NCI-H774 (cell line): ENCODE measurements at regions not wholly inside any gene's neighbourhood (a gene's known extent, or its start where the extent isn't known, plus 50 kb on each side); places are given as distances from the start of the nearest gene placed in this dataset.

Source experiments
- DNase-seq: peaks from one replicate; lab custom pipeline; 2025; lab: John Stamatoyannopoulos, UW

DNA sequence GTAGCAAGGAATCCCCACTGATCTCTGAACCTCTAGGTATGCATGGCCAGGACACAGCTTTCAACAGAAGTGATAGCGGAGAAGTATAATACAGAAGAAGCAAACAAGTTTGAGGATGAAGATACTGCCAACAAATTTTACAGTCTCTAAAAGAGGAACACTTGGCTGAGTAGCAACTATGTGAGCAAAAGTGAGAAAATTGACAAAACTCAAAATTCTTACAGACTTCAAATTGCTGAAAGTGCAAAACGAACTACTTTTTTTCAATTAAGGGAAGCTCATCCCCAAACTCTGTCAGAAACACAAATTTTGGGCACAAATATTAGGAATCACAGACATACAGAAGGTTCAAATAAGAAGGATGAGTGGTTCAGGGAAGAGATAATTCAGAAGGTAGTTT is 1324.6 kb downstream of the LRFN5 start:
- no peak for DNase-seq

DNA sequence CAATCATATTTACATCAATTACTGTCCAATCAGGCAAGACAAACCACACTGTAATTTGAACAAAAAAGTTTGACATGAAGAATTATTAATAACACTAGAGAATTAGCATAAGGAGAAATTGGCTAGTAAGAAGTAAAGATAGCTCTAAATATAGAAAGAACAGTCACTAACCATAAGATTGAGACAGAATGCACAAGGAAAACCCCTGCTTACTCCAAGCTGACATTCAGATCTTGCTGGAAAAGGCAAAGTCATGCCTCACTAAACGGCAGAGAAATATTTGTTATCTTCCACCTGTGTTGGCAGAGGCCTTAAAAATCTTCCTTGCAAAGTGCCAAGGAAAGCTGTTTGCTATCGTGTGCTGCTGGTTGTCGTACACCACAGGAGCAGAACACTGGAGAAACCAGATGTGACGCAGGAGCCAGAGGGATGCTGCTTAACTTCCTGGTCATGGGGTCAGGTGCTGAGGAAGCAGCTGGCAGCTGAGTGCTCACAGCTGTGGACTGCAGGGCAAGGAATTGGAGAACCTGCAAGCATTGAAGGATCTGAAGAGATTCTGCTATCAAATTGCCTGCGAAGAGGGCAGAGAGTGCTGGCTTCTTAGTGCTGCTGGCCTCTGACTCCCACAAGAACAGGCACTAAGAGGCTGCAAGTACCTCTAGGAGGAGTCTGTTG is 1323.3 kb downstream of the LRFN5 start:
- DNase-seq, result no peak

DNA sequence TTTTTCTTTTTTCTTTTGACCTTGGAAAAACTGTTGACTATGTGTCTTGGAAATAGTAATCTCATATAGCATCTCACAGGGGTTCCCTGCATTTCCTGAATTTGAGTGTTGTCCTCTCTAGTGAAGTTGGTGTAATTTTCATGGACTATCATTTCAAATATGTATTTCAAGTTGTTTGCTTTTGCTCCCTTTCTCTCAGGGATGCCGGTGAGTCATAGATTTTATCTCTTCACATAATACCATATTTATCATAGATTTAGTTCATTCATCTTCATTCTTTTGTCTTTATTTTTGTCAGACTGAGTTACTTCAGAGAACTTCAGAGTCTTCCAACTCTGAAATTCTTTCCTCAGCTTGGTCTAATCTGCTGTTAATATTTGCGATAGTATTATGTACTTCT is 1320.6 kb downstream of the LRFN5 start:
- no peak for DNase-seq

DNA sequence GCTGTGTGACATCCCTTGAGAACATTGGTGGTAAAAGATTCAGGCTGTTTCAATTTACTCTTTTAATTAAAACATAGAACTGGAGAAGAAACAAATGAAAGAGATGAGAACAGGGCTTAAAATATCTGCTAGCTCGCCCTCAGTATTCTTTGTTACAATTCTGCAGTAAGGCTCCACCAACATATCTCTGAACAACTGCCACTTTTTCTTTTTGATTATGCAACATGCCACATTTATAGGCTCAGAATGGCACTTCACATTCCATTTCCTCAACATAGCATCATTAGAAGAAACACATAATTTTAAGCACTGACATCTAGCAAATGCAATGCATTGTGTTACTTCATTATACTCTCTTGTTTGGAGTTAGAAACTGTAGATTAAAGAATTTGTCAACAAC is 1315.2 kb downstream of the LRFN5 start:
- DNase-seq, result no peak

- no peak for DNase-seq
Observed at GRCh38 chr14:42918615-42919014, 1311.9 kb downstream of the LRFN5 start.

DNA sequence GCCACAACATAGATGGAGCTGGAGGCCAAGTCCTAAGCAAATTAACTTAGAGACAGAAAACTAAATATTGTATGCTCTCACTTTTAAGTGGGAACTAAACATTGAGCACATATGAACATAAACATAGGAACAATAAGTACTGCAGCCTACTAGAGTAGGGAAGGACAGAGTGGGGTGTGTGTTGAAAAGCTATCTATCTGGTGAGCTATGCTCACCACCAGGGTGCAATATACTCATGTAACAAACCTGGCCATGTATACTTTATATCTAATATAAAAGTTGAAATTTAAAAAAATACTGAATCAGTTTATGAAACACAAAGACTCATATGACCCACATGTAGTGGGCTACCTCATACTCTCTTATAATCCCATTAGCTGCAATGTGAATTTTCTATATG is 1305.0 kb downstream of the LRFN5 start:
- no peak for DNase-seq

GRCh38 chr14:42909659-42910058 is 1303.0 kb downstream of the LRFN5 start:
- DNase-seq, result no peak

GRCh38 chr14:42893183-42893582 is 1286.5 kb downstream of the LRFN5 start:
- no peak for DNase-seq

DNA sequence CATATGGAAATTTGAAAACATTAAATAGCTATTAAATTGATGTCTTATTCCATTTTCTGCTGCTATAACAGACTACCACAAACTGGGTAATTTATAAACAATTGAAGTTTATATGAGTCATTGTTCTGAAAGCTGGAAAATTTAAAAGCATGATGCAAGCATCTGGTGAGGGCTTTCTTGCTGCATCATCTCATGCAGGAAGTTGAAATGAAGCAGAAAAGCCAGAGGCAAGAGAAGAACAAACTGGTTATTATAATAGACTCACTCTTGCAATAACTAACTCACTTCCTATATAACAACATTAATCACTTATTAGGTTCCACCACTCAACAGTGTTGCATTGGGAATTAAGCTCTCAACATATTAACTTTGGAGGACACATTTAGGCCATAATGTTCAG is 1277.4 kb downstream of the LRFN5 start:
- no peak for DNase-seq

DNA sequence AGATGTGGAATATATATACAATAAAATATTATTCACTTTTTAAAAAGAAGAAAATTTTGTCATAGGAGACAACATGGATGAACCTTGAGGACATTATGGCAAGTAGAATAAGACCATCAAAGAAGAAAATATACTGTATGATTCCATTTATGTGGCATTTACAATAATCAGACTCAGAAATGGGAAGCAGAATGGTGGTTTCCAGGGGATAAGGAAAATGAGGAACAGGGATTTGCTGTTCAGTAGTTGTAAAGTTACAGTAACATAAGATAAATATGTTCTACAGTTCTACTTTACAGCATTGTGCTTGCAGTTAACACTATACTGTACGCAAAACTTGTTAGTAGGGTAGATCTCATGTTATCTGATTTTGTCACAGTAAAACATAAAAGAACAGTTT is 1271.0 kb downstream of the LRFN5 start:
- no peak for DNase-seq

GRCh38 chr14:42872786-42873185 is 1266.1 kb downstream of the LRFN5 start:
- no peak for DNase-seq

DNA sequence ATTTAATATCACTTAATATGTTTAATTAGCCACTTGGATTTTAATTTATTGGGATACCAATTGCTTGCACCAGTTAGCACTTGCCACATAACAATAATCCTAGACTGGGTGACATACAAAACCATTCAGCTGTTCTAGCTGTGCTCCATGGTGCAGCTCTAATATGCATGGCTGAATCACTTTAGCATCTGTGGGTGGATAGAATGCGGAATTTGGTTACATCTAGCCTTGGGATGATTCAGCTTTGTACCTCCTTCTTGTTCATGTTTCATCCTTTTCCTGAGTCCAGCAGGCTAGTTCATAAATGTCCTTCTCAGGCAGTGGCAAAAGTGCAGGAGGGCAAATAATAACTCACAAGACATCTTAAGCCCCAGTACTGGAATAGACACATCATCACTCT is 1263.0 kb downstream of the LRFN5 start:
- DNase-seq, result no peak

GRCh38 chr14:42862114-42862513 is 1255.4 kb downstream of the LRFN5 start:
- no peak for DNase-seq

- no peak for DNase-seq
Observed at GRCh38 chr14:42860371-42860770, 1253.7 kb downstream of the LRFN5 start.

- no peak for DNase-seq
Observed at GRCh38 chr14:42856106-42856505, 1249.4 kb downstream of the LRFN5 start.

DNA sequence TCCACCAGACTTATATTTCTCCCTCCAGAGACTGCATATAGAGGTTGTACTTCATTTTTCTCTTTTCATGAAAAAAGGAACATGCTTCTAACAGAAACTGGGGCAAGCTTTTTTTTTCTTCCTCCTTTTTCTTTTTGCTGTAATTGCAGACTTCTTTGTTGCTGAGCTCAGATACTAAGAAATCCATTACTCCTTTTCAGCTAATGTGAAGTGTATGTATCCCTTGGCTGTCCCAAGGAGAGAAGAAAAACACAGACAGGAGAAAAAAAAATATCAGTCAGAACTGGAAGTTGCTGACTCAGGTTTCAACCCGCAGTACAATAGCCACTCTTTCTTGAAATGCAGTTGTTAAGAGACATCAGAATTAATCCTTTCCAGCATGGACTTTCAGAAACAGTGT is 1248.4 kb downstream of the LRFN5 start:
- no peak for DNase-seq

- DNase-seq, result no peak
Observed at GRCh38 chr14:42854061-42854460, 1247.4 kb downstream of the LRFN5 start.

GRCh38 chr14:42848652-42849051 is 1242.0 kb downstream of the LRFN5 start:
- no peak for DNase-seq

- no peak for DNase-seq
Observed at GRCh38 chr14:42814817-42815216, 1208.1 kb downstream of the LRFN5 start.

- DNase-seq, result no peak
Observed at GRCh38 chr14:42806909-42807315, 1200.2 kb downstream of the LRFN5 start.

DNA sequence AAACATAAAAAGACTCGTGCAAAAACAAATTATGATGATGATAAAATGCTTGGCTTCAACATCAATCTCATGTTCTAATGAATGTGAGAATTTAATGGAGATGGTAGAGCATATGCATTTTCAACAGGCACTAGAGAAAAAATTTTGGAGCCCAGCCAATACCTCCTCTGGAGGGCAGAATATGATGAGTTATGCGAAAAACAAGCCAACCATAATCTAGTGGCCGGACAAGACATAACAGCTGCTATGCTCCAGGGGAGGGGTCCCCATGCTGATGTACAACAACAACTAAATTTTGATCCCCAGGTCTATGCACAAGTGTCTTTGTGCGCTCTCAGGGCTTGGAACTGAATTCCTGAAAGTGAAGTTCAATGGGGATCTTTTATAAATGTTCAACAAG is 1197.5 kb downstream of the LRFN5 start:
- no peak for DNase-seq

GRCh38 chr14:42802346-42802745 is 1195.7 kb downstream of the LRFN5 start:
- no peak for DNase-seq

- no peak for DNase-seq
Observed at GRCh38 chr14:42792166-42792565, 1185.5 kb downstream of the LRFN5 start.

DNA sequence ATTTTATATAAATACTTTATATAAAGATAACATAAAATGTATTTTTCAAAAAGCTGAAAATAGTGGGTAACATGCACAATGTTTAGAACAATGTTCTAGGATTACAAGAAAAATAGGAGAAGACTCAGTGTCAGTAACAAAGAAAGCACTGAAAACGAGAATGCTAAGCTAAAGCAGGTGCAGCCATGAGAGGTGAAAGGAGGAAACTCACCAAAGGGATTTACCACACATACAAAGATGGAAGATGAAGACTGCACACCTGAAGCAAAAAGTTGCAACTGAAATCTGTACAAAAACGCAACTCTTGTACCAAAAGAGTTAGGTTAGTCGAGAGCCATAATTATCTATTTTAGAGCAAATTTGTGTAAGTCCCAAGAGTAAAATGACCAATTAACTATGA is 1176.1 kb downstream of the LRFN5 start:
- no peak for DNase-seq

- no peak for DNase-seq
Observed at GRCh38 chr14:42778984-42779383, 1172.3 kb downstream of the LRFN5 start.
